ENCODE measurements at regions not wholly inside any gene's neighbourhood (a gene's known extent, or its start where the extent isn't known, plus 50 kb on each side); places are given as distances from the start of the nearest gene placed in this dataset.

DNA sequence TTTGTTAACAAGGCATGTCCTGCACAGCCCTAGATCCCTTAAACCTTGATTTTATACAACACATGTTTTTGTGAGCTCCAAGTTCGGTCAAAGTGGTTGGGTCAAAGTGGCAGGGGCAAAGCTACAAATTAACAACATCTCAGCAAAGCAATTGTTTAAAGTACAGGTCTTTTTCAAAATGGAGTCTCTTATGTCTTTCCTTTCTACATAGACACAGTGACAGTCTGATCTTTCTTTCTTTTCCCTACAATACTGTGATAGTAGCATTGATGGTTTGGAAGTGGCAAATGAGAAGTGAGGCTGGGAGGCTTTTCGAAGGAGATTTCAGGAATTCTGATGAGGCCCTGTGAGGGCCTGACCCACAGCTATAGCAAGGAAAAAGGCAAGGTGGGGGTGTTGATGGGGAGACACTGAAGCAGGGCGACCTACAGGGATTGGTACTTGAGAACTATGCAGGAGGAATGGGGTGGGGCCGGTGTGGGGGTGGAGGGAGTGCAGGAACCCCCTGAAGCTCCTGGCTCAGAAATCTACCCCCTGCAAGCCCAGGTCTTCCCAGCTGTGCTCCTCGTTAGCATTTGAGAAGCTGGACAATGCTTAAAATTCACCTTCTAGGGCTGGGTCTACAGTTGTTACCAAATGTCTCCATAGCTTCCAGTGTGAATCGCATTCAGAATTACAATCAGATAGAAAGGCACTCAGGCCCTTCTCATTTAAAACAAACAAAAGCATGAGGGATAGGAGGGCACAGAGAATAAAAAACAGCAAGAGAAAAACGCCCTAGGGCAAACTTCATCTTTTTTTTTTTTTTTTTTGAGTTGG, 102.6 kb upstream of the PPM1J start (continued):
- TF ChIP-seq, protein P1, sequence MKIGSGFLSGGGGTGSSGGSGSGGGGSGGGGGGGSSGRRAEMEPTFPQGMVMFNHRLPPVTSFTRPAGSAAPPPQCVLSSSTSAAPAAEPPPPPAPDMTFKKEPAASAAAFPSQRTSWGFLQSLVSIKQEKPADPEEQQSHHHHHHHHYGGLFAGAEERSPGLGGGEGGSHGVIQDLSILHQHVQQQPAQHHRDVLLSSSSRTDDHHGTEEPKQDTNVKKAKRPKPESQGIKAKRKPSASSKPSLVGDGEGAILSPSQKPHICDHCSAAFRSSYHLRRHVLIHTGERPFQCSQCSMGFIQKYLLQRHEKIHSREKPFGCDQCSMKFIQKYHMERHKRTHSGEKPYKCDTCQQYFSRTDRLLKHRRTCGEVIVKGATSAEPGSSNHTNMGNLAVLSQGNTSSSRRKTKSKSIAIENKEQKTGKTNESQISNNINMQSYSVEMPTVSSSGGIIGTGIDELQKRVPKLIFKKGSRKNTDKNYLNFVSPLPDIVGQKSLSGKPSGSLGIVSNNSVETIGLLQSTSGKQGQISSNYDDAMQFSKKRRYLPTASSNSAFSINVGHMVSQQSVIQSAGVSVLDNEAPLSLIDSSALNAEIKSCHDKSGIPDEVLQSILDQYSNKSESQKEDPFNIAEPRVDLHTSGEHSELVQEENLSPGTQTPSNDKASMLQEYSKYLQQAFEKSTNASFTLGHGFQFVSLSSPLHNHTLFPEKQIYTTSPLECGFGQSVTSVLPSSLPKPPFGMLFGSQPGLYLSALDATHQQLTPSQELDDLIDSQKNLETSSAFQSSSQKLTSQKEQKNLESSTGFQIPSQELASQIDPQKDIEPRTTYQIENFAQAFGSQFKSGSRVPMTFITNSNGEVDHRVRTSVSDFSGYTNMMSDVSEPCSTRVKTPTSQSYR (CRISPR knock-in tag; IDR thresholded peaks at IDR 0.05): peak; percentile 88
- TF ChIP-seq ZNF121 (CRISPR knock-in tag; IDR thresholded peaks at IDR 0.05) (no peak), TP53 (CRISPR knock-in tag; IDR thresholded peaks at IDR 0.05) (no peak), ZNF423 (CRISPR knock-in tag; IDR thresholded peaks at IDR 0.05) (peak; percentile 98), ETV6 (CRISPR knock-in tag; IDR thresholded peaks at IDR 0.05) (no peak), ELF4 (CRISPR knock-in tag; IDR thresholded peaks at IDR 0.05; ENCODE audit: low read depth) (no peak), EMX1 (CRISPR knock-in tag; IDR thresholded peaks at IDR 0.05) (no peak), FOXP1 (CRISPR knock-in tag; IDR thresholded peaks at IDR 0.05; ENCODE audit: borderline replicate concordance) (peak; percentile 48; the same call in 1 of the 2 replicates), CBFB (CRISPR knock-in tag; IDR thresholded peaks at IDR 0.05; ENCODE audit: low read depth) (no peak), TEAD4 (CRISPR knock-in tag; IDR thresholded peaks at IDR 0.05) (peak; percentile 47; the same call in 1 of the 2 replicates), ZBTB21 (CRISPR knock-in tag; IDR thresholded peaks at IDR 0.05; ENCODE audit: borderline replicate concordance) (peak; percentile 54; the same call in 1 of the 2 replicates), ZNF396 (CRISPR knock-in tag; IDR thresholded peaks at IDR 0.05; ENCODE audit: borderline replicate concordance) (no peak), NR1H2 (CRISPR knock-in tag; IDR thresholded peaks at IDR 0.05) (no peak), ZNF671 (CRISPR knock-in tag; IDR thresholded peaks at IDR 0.05) (0 out of 2 replicates have a peak, but pooled peaks have one; percentile 32), NFE2L1 (CRISPR knock-in tag; IDR thresholded peaks at IDR 0.05) (no peak), NFATC4 (CRISPR knock-in tag; IDR thresholded peaks at IDR 0.05) (no peak)
- TF ChIP-seq, protein P2, sequence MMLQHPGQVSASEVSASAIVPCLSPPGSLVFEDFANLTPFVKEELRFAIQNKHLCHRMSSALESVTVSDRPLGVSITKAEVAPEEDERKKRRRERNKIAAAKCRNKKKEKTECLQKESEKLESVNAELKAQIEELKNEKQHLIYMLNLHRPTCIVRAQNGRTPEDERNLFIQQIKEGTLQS (CRISPR knock-in tag; conservative IDR thresholded peaks at IDR 0.05): no peak
- TF ChIP-seq, protein P3, sequence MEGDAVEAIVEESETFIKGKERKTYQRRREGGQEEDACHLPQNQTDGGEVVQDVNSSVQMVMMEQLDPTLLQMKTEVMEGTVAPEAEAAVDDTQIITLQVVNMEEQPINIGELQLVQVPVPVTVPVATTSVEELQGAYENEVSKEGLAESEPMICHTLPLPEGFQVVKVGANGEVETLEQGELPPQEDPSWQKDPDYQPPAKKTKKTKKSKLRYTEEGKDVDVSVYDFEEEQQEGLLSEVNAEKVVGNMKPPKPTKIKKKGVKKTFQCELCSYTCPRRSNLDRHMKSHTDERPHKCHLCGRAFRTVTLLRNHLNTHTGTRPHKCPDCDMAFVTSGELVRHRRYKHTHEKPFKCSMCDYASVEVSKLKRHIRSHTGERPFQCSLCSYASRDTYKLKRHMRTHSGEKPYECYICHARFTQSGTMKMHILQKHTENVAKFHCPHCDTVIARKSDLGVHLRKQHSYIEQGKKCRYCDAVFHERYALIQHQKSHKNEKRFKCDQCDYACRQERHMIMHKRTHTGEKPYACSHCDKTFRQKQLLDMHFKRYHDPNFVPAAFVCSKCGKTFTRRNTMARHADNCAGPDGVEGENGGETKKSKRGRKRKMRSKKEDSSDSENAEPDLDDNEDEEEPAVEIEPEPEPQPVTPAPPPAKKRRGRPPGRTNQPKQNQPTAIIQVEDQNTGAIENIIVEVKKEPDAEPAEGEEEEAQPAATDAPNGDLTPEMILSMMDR (IDR thresholded peaks at IDR 0.05): no peak
- TF ChIP-seq, protein P4, sequence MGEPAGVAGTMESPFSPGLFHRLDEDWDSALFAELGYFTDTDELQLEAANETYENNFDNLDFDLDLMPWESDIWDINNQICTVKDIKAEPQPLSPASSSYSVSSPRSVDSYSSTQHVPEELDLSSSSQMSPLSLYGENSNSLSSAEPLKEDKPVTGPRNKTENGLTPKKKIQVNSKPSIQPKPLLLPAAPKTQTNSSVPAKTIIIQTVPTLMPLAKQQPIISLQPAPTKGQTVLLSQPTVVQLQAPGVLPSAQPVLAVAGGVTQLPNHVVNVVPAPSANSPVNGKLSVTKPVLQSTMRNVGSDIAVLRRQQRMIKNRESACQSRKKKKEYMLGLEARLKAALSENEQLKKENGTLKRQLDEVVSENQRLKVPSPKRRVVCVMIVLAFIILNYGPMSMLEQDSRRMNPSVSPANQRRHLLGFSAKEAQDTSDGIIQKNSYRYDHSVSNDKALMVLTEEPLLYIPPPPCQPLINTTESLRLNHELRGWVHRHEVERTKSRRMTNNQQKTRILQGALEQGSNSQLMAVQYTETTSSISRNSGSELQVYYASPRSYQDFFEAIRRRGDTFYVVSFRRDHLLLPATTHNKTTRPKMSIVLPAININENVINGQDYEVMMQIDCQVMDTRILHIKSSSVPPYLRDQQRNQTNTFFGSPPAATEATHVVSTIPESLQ (CRISPR knock-in tag; IDR thresholded peaks at IDR 0.05): no peak
- TF ChIP-seq, protein P5, sequence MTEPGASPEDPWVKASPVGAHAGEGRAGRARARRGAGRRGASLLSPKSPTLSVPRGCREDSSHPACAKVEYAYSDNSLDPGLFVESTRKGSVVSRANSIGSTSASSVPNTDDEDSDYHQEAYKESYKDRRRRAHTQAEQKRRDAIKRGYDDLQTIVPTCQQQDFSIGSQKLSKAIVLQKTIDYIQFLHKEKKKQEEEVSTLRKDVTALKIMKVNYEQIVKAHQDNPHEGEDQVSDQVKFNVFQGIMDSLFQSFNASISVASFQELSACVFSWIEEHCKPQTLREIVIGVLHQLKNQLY (CRISPR knock-in tag; IDR thresholded peaks at IDR 0.05): no peak
- TF ChIP-seq, protein P6, sequence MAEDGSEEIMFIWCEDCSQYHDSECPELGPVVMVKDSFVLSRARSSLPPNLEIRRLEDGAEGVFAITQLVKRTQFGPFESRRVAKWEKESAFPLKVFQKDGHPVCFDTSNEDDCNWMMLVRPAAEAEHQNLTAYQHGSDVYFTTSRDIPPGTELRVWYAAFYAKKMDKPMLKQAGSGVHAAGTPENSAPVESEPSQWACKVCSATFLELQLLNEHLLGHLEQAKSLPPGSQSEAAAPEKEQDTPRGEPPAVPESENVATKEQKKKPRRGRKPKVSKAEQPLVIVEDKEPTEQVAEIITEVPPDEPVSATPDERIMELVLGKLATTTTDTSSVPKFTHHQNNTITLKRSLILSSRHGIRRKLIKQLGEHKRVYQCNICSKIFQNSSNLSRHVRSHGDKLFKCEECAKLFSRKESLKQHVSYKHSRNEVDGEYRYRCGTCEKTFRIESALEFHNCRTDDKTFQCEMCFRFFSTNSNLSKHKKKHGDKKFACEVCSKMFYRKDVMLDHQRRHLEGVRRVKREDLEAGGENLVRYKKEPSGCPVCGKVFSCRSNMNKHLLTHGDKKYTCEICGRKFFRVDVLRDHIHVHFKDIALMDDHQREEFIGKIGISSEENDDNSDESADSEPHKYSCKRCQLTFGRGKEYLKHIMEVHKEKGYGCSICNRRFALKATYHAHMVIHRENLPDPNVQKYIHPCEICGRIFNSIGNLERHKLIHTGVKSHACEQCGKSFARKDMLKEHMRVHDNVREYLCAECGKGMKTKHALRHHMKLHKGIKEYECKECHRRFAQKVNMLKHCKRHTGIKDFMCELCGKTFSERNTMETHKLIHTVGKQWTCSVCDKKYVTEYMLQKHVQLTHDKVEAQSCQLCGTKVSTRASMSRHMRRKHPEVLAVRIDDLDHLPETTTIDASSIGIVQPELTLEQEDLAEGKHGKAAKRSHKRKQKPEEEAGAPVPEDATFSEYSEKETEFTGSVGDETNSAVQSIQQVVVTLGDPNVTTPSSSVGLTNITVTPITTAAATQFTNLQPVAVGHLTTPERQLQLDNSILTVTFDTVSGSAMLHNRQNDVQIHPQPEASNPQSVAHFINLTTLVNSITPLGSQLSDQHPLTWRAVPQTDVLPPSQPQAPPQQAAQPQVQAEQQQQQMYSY (CRISPR knock-in tag; IDR thresholded peaks at IDR 0.05): no peak
- TF ChIP-seq, protein P7, sequence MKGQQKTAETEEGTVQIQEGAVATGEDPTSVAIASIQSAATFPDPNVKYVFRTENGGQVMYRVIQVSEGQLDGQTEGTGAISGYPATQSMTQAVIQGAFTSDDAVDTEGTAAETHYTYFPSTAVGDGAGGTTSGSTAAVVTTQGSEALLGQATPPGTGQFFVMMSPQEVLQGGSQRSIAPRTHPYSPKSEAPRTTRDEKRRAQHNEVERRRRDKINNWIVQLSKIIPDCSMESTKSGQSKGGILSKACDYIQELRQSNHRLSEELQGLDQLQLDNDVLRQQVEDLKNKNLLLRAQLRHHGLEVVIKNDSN (CRISPR knock-in tag; IDR thresholded peaks at IDR 0.05): no peak
- TF ChIP-seq, protein P8, sequence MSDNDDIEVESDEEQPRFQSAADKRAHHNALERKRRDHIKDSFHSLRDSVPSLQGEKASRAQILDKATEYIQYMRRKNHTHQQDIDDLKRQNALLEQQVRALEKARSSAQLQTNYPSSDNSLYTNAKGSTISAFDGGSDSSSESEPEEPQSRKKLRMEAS (CRISPR knock-in tag; IDR thresholded peaks at IDR 0.05): 0 out of 2 replicates have a peak, but pooled peaks have one; percentile 22

Data from WTC11 (cell line).